ENCODE measurements at regions not wholly inside any gene's neighbourhood (a gene's known extent, or its start where the extent isn't known, plus 50 kb on each side); places are given as distances from the start of the nearest gene placed in this dataset.
"Not testable (repeated sequence)": the region's sequence is repeated elsewhere in the genome, so short reads cannot be mapped to it uniquely, and the experiment has no call there.

DNA sequence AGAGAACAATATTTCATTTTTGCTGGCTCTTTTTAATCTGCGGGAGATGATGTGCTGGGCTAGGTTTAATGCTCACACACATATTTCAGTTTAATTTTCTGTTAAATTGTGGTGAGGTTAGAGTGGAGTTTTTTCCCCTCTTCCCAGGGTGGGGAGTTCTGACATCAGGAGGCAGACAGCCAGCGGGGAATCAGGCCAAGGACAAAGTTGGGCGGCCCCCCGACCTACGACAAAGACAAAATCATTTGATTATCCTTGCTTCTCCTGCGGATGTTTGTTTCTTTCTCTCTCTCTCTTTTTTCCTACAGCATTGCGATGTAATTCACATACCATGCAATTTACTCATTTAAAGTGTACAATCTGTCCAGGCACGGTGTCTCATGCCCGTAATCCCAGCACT, 295.9 kb downstream of the NPIPA7 start:
- DNase-seq (ENCODE audit: extremely low read depth, low read depth); H3K4me3 ChIP-seq (replicated peaks; ENCODE audit: low read depth, low read length): not testable (repeated sequence)

DNA sequence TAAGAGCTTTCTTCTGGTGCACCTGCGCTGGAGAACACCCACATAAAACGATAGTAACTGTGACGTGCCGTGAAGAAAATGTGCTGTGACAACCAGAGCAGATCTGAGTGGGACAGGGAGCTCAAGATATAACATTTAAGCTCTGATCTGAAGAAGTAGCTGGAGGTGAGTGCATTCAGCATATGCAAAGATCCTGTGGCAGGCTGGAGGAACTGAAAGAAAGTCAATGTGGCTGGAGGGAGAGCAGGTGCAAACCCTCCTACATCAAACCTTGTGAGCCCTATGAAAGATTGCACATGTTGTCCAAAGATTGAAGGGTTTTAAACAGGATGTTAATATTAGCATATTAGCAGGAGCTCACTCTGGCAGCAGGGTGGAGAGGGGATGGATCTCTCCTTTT, 342.9 kb downstream of the NPIPA7 start:
- not testable (repeated sequence) for DNase-seq (ENCODE audit: extremely low read depth, low read depth)

DNA sequence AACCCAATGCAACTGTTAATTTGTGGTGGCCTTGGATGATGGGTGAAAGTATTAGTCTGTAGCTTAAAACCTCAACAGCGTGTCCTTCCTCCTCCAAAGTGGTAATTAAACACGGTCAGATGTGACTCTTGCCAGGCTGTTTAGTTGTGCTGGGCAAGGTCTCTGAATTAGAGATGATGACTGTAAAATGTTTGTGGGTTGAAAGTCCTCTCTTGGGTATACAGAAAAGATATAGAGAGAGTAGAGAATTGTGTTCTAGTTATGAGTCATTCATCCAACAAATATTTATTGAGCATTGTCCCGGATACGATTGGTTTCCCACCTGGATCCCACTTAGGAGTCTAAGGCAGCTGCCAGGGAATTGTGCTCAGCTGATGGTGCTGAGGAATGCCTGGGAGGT, 343.7 kb downstream of the NPIPA7 start:
- not testable (repeated sequence) for H3K4me3 ChIP-seq (replicated peaks; ENCODE audit: low read depth, low read length); DNase-seq (ENCODE audit: extremely low read depth, low read depth)

More for the DNA sequence above, 342.9 kb downstream of the NPIPA7 start:
- H3K4me3 ChIP-seq (replicated peaks; ENCODE audit: low read depth, low read length), result not testable (repeated sequence)

DNA sequence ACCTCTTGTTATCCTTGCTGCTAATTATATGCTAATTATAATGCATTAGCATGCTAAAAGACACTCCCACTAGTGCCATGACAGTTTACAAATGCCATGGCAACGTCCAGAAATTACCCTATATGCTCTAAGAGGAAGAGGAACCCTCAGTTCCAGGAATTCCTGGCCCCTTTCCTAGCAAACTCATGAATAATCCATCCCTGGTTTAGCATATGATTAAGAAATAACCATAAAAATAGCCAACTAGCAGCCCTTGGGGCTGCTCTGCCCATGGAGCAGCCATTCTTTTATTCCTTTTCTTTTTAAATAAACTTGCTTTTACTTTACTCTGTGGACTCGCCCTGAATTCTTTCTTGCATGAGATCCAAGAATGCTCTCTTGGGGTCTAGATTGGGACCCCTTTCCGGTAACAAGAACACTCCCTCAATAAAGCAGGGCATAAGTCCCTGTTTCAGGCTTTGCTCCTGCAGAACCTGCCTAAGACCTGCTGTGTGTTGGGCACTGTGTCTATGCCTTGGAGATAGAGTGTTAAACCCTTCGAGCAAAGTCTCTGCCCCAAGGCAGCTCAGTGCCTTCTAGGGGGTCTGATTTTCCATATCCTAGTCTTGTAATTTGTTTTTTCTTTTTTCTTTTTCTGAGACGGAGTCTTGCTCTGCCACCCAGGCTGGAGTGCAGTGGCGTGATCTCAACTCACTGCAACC, 345.0 kb downstream of the NPIPA7 start:
- DNase-seq (ENCODE audit: extremely low read depth, low read depth); H3K4me3 ChIP-seq (replicated peaks; ENCODE audit: low read depth, low read length): not testable (repeated sequence)

DNA sequence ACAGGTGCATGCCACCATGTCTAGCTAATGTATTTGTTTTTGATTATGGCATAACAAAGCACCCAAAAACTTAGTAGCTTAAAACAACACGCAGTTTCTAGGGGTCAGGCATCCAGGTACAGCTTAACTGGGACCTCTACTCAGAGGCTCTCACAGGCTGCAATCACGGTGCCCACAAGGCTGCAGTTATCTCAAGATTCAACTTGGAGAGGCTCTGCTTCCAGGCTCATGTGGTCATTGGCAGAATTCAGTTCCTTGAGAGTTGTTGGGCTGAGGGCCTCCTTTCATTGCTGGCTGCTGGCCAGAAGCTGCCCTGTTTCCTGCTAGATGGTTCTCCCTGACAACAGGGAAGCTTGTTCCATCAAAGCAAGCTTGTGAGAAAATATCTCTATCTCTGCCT, 348.1 kb downstream of the NPIPA7 start:
- DNase-seq (ENCODE audit: extremely low read depth, low read depth); H3K4me3 ChIP-seq (replicated peaks; ENCODE audit: low read depth, low read length): not testable (repeated sequence)

DNA sequence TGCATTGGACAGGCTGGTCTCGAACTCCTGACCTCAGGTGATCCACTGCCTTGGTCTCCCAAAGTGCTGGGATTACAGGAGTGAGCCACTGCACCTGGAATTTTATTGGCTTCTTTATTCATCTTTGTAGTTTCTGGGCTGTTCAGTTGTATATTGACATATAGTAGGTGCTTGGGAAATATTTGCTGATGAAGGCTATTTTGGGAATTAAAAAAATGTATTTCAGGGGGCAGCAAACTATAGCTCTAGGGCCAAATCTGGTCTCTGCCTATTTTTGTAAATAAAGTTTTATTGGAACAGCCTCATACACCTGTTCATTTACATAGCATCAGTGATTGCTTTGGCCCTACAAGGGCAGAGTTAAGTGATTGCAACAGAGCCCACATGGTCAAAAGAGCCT, 363.6 kb downstream of the NPIPA7 start:
- H3K4me3 ChIP-seq (replicated peaks; ENCODE audit: low read depth, low read length); DNase-seq (ENCODE audit: extremely low read depth, low read depth): not testable (repeated sequence)

DNA sequence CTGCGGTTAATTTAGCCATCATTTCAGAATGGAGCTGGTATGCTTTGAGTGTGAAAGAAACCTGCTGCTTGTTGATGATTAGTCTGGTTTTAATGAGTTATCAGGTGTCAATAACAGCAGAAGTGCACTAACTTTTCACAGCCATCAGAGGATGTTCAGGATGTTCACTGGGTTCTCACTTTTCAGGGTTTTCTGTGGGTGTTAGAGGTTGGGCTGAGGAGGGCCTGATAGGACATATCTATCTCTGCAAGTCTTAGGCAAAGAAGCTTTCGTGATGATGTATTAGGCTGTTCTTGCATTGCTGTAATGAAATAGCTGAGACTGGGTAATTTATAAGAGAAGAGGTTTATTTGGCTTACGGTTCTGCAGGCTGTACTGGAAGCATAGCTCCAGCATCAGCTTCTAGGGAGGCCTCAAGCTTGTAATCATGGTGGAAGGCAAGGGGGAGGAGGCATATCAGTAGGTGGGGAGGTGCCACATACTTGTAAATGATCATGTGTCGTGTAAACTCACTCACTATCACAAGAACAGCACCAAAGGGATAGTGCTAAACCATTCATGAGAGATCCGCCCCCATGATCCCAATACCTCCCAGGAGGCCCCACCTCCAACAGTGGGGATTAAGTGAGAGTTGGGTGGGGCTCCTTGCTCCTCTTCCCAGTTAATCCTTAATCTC, 376.2 kb downstream of the NPIPA7 start:
- DNase-seq (ENCODE audit: extremely low read depth, low read depth); H3K4me3 ChIP-seq (replicated peaks; ENCODE audit: low read depth, low read length): not testable (repeated sequence)

DNA sequence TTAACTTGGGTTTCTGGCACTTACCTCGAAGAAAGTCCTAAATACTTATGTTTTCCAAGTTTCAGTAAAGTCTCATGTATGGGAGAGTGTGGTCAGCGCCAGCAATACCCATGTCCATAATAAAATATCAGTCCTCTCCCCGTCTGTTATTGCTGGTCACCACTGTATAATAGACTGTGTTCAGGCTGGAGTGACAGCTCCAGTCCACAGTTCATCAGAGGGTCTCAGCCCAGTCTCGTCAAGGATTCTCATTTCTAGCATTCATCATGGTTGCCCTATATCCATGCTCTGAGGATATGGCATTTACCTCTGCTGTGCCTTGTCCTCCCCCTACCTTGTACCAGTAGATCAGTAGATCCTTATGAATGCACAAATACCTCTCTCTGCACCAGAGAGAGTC, 384.5 kb downstream of the NPIPA7 start:
- H3K4me3 ChIP-seq (replicated peaks; ENCODE audit: low read depth, low read length), result no peak overlapping the region
- no peak for DNase-seq (ENCODE audit: extremely low read depth, low read depth)
- TF ChIP-seq, protein P1, sequence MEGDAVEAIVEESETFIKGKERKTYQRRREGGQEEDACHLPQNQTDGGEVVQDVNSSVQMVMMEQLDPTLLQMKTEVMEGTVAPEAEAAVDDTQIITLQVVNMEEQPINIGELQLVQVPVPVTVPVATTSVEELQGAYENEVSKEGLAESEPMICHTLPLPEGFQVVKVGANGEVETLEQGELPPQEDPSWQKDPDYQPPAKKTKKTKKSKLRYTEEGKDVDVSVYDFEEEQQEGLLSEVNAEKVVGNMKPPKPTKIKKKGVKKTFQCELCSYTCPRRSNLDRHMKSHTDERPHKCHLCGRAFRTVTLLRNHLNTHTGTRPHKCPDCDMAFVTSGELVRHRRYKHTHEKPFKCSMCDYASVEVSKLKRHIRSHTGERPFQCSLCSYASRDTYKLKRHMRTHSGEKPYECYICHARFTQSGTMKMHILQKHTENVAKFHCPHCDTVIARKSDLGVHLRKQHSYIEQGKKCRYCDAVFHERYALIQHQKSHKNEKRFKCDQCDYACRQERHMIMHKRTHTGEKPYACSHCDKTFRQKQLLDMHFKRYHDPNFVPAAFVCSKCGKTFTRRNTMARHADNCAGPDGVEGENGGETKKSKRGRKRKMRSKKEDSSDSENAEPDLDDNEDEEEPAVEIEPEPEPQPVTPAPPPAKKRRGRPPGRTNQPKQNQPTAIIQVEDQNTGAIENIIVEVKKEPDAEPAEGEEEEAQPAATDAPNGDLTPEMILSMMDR (IDR thresholded peaks at IDR 0.05; ENCODE audit: low read depth, low read length, missing control alignments), result no peak

DNA sequence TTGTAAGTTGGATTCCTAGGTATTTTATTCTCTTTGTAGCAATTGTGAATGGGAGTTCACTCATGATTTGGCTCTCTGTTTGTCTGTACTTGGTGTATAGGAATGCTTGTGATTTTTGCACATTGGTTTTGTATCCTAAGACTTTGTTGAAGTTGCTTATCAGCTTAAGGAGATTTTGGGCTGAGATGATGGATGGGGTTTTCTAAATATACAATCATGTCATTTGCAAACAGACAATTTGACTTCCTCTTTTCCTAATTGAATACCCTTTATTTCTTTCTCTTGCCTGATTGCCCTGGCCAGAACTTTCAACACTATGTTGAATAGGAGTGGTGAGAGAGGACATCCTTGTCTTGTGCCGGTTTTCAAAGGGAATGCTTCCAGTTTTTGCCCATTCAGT, 391.8 kb downstream of the NPIPA7 start:
- not testable (repeated sequence) for DNase-seq (ENCODE audit: extremely low read depth, low read depth); H3K4me3 ChIP-seq (replicated peaks; ENCODE audit: low read depth, low read length)

DNA sequence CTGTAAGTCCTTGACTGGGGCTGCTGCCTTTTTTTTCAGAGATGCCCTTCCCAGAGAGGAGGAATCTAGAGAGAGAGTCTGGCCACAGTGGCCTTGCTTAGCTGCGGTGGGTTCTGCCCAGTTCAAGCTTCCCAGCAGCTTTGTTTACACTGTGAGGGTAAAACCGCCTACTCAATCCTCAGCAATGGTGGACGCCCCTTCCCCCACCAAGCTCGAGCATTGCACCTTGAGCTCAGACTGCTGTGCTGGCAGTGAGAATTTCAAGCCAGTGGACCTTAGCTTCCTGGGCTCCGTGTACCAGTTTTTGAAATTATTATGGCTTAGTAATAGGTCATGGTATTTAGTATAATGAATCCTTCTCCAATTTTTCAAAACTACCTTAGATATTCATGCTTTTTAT, 395.4 kb downstream of the NPIPA7 start:
- TF ChIP-seq, protein P1 (IDR thresholded peaks at IDR 0.05; ENCODE audit: low read depth, low read length, missing control alignments), result no peak
- DNase-seq (ENCODE audit: extremely low read depth, low read depth), result no peak
- no peak overlapping the region for H3K4me3 ChIP-seq (replicated peaks; ENCODE audit: low read depth, low read length)

DNA sequence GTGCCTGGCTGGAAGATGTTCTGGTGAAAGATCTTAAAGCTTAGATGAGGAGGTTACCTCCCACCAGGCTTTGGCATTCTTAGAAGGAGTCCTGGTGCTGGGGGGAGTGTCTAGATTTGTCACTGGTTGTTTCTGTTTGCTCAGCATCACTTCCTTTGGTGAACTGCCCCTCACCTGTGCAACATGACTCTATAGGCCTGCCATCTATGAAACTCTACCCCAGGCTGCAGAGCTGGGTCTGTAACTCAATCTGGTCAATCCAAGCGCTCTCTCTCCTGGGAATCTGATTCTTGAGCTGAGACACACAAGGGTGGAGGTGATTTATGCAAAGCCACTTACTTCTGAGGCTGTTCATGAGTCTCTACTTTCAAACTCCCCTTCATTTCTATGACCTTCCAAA, 399.4 kb downstream of the NPIPA7 start:
- no peak for DNase-seq (ENCODE audit: extremely low read depth, low read depth)
- TF ChIP-seq, protein P1 (IDR thresholded peaks at IDR 0.05; ENCODE audit: low read depth, low read length, missing control alignments), result no peak
- no peak overlapping the region for H3K4me3 ChIP-seq (replicated peaks; ENCODE audit: low read depth, low read length)
